ENCODE measurements at regions not wholly inside any gene's neighbourhood (a gene's known extent, or its start where the extent isn't known, plus 50 kb on each side); places are given as distances from the start of the nearest gene placed in this dataset.

DNA sequence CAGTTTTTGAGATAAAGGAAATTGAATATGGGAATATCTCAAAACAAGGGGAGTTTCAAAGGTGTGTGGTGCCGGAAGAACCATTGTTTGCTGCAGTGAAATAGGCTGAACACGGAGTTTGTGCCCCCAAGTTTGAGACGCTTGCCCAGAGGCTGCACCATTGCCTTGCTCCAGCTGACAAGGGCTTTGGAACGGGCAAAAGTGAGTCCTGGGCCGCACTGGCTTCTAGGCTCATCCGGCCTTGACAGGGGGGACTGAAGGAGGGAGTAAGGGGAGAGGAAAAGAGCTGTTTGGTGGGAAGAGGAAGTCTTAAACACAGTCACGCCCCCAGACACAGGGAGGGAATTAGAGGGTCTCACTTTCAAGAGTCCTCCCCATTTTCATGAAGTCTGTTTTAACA lies 269.9 kb downstream of the FAM43A start:
- Histone ChIP-seq H3K79me2 (ENCODE audit: insufficient read depth, low read length) (no peaks in the 10 kb centered on the region), H3K9me3 (ENCODE audit: insufficient read depth, low read length) (no peaks in the 10 kb centered on the region), H3K4me3 (ENCODE audit: insufficient read depth, low read length, poor library complexity, severe bottlenecking) (no peak overlapping the region), H3F3A (ENCODE audit: insufficient read depth) (no peaks in the 10 kb centered on the region), H3K27ac (ENCODE audit: low read depth, low read length) (no peak overlapping the region), H4K20me1 (ENCODE audit: low read depth, low read length) (no peaks in the 10 kb centered on the region), H2AFZ (ENCODE audit: low read depth, low read length, severe bottlenecking) (no peak overlapping the region), H3K36me3 (ENCODE audit: low read length) (no peaks in the 10 kb centered on the region), H3K27me3 (ENCODE audit: low read length) (no peaks in the 10 kb centered on the region), H3K9ac (ENCODE audit: low read length) (no peak overlapping the region), H3K9me2 (replicated peaks; ENCODE audit: insufficient read depth, low read length) (no peaks in the 10 kb centered on the region), H3K4me2 (ENCODE audit: low read depth, low read length, poor library complexity, severe bottlenecking) (no peak overlapping the region)
- TF ChIP-seq, protein P1, sequence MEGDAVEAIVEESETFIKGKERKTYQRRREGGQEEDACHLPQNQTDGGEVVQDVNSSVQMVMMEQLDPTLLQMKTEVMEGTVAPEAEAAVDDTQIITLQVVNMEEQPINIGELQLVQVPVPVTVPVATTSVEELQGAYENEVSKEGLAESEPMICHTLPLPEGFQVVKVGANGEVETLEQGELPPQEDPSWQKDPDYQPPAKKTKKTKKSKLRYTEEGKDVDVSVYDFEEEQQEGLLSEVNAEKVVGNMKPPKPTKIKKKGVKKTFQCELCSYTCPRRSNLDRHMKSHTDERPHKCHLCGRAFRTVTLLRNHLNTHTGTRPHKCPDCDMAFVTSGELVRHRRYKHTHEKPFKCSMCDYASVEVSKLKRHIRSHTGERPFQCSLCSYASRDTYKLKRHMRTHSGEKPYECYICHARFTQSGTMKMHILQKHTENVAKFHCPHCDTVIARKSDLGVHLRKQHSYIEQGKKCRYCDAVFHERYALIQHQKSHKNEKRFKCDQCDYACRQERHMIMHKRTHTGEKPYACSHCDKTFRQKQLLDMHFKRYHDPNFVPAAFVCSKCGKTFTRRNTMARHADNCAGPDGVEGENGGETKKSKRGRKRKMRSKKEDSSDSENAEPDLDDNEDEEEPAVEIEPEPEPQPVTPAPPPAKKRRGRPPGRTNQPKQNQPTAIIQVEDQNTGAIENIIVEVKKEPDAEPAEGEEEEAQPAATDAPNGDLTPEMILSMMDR (IDR thresholded peaks at IDR 0.05; ENCODE audit: insufficient read depth, low read length, poor library complexity, severe bottlenecking) = no peak
- TF ChIP-seq EZH2phosphoT487 (conservative IDR thresholded peaks at IDR 0.05; ENCODE audit: low read length) = no peak

DNA sequence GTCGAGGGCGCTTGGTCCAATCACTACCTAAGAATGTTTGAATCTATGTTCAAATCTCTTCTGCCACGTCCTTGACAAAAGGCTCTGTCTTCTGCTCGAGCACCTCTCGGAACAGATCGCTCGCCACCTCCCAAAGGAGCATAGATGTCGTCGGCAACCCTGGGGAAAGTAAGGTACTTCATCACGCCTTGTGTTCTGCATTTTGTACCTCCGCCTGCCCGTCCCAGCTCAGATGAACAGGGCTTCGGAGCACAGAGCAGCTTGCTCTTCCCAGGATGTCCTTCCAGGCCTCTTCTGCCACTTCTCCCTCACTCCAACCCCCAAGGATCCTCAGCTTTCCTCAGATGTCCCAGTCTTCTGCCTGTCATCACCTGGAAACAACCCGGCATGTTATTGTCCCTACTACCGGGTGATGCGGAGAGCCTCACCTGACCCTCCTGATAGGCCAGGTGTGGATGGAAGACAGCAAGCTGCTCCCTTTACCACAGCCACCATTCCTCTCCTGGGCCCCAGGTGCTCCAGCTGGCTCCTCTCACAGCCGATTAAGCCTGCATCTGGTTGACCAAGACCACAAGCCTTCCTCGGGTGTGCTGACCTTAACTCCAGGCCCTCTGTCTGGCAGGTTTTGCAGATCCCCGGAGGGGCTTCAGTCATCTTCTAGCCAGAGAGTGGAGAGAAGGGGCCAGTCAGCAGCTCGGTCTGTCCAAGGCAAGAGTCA lies 270.5 kb downstream of the FAM43A start:
- H3K9me3 ChIP-seq (ENCODE audit: insufficient read depth, low read length) = no peaks in the 10 kb centered on the region
- H3K4me2 ChIP-seq (ENCODE audit: low read depth, low read length, poor library complexity, severe bottlenecking) = no peak overlapping the region
- H3K79me2 ChIP-seq (ENCODE audit: insufficient read depth, low read length) = no peaks in the 10 kb centered on the region
- no peak overlapping the region for H3K9ac ChIP-seq (ENCODE audit: low read length)
- H3F3A ChIP-seq (ENCODE audit: insufficient read depth) = no peaks in the 10 kb centered on the region
- no peaks in the 10 kb centered on the region for H3K9me2 ChIP-seq (replicated peaks; ENCODE audit: insufficient read depth, low read length)
- H4K20me1 ChIP-seq (ENCODE audit: low read depth, low read length) = no peaks in the 10 kb centered on the region
- H3K27me3 ChIP-seq (ENCODE audit: low read length) = no peaks in the 10 kb centered on the region
- no peak overlapping the region for H2AFZ ChIP-seq (ENCODE audit: low read depth, low read length, severe bottlenecking)
- H3K4me3 ChIP-seq (ENCODE audit: insufficient read depth, low read length, poor library complexity, severe bottlenecking) = no peak overlapping the region
- H3K36me3 ChIP-seq (ENCODE audit: low read length) = no peaks in the 10 kb centered on the region
- H3K27ac ChIP-seq (ENCODE audit: low read depth, low read length) = no peak overlapping the region
- TF ChIP-seq, protein P1 (IDR thresholded peaks at IDR 0.05; ENCODE audit: insufficient read depth, low read length, poor library complexity, severe bottlenecking) = no peak
- TF ChIP-seq EZH2phosphoT487 (conservative IDR thresholded peaks at IDR 0.05; ENCODE audit: low read length) = no peak

DNA sequence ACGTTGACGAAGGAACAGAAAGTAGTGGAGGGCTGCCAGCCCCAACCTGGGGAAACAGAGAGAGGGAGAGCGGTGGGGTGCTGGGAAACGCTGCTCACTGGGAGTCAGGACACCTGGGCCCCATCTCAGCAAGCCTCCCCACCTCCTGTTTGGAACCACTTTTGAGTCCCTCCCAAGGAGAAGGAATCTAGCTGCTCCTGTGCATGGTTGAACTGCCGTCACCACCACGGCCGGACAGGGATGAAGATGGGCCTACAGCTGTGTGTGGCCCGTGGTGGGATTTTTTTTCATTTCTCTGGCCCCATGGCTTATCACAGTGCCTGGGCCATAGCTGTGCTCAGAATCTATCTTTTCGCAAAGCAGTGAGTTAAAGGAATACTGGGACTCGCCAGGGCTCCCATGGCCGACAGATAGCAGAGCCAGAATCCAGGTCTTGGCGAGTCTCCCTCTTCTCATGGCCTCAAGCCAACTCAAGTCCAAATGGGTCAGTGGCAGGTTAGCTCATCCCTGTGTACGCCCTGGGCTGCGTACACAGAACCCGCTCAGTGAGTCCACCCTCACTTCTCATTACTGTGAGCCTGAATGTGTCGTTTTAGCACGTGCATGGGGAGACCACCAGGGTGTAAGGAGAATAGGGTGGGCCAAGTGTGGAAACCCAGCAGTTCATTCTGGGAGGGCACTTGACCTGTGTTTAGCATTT lies 271.2 kb downstream of the FAM43A start:
- no peaks in the 10 kb centered on the region for H3K9me3 ChIP-seq (ENCODE audit: insufficient read depth, low read length)
- no peak overlapping the region for H3K4me2 ChIP-seq (ENCODE audit: low read depth, low read length, poor library complexity, severe bottlenecking)
- H3F3A ChIP-seq (ENCODE audit: insufficient read depth) = no peaks in the 10 kb centered on the region
- no peaks in the 10 kb centered on the region for H3K27me3 ChIP-seq (ENCODE audit: low read length)
- H2AFZ ChIP-seq (ENCODE audit: low read depth, low read length, severe bottlenecking) = no peak overlapping the region
- no peaks in the 10 kb centered on the region for H3K9me2 ChIP-seq (replicated peaks; ENCODE audit: insufficient read depth, low read length)
- H3K36me3 ChIP-seq (ENCODE audit: low read length) = no peaks in the 10 kb centered on the region
- H3K79me2 ChIP-seq (ENCODE audit: insufficient read depth, low read length) = no peaks in the 10 kb centered on the region
- TF ChIP-seq, protein P1 (IDR thresholded peaks at IDR 0.05; ENCODE audit: insufficient read depth, low read length, poor library complexity, severe bottlenecking) = no peak
- TF ChIP-seq EZH2phosphoT487 (conservative IDR thresholded peaks at IDR 0.05; ENCODE audit: low read length) = no peak
- H3K4me3 ChIP-seq (ENCODE audit: insufficient read depth, low read length, poor library complexity, severe bottlenecking) = no peak overlapping the region
- no peaks in the 10 kb centered on the region for H4K20me1 ChIP-seq (ENCODE audit: low read depth, low read length)
- no peak overlapping the region for H3K27ac ChIP-seq (ENCODE audit: low read depth, low read length)
- H3K9ac ChIP-seq (ENCODE audit: low read length) = no peak overlapping the region

All from SU-DHL-6 (cell line).